Smooth muscle cell (in vitro differentiated cells): ENCODE measurements at regions not wholly inside any gene's neighbourhood (a gene's known extent, or its start where the extent isn't known, plus 50 kb on each side); places are given as distances from the start of the nearest gene placed in this dataset.

Source experiments
- DNase-seq: peaks from one replicate; lab custom pipeline; 2025; ENCODE audit not compliant: unreplicated experiment; lab: John Stamatoyannopoulos, UW
- H2AFZ ChIP-seq: fragments of 200-600 bp; sonication (generic); 2 replicates; pipeline ENCODE4 v1.6.0; 2016; ENCODE audit warnings: antibody characterized with exemption, low read depth, mild to moderate bottlenecking
- H3F3A ChIP-seq: fragments of 200-600 bp; sonication (generic); 2 replicates; pipeline ENCODE4 v1.6.0; 2017; ENCODE audit warnings: antibody characterized with exemption, low read depth
- H3K27ac ChIP-seq: fragments of 200-600 bp; sonication (generic); 2 replicates; pipeline ENCODE4 v1.5.1; 2016; ENCODE audit warnings: low read depth, mild to moderate bottlenecking
- H3K27me3 ChIP-seq: fragments of 200-600 bp; sonication (generic); 2 replicates; pipeline ENCODE4 v1.6.1; 2016; ENCODE audit warnings: low read depth, mild to moderate bottlenecking
- H3K36me3 ChIP-seq: fragments of 200-600 bp; sonication (generic); 2 replicates; pipeline ENCODE4 v1.5.1; 2016; ENCODE audit warnings: low read depth
- H3K4me1 ChIP-seq: fragments of 200-600 bp; sonication (generic); 2 replicates; pipeline ENCODE4 v1.5.1; 2016; ENCODE audit warnings: low read depth
- H3K4me2 ChIP-seq: fragments of 200-600 bp; sonication (generic); 2 replicates; pipeline ENCODE4 v1.6.0; 2016; ENCODE audit warnings: mild to moderate bottlenecking
- H3K4me3 ChIP-seq: fragments of 200-600 bp; sonication (generic); 2 replicates; pipeline ENCODE4 v1.5.1; 2016; ENCODE audit warnings: mild to moderate bottlenecking
- H3K79me2 ChIP-seq: fragments of 200-600 bp; sonication (generic); 2 replicates; pipeline ENCODE4 v1.6.0; 2016; ENCODE audit warnings: low read depth, mild to moderate bottlenecking
- H3K9ac ChIP-seq: fragments of 200-600 bp; sonication (generic); 2 replicates; pipeline ENCODE4 v1.6.0; 2016; ENCODE audit warnings: low read depth
- H3K9me3 ChIP-seq: fragments of 200-600 bp; sonication (generic); replicated peaks from 2 replicates; pipeline ENCODE4 v1.5.1; 2016; ENCODE audit warnings: low read depth
- H4K20me1 ChIP-seq: fragments of 200-600 bp; sonication (generic); 2 replicates; pipeline ENCODE4 v1.6.0; 2016; ENCODE audit warnings: low read depth
- WGBS: methylation state at CpG from one replicate; pipeline ENCODE4 v1.1.7; 2016; ENCODE audit warnings: low lambda C conversion rate; 5-methylcytosine and 5-hydroxymethylcytosine counted together
- TF ChIP-seq, protein P1 (sequence below): fragments of 200-600 bp; sonication (generic); IDR thresholded peaks from 2 replicates; pipeline ENCODE4 v1.5.1; 2017; ENCODE audit warnings: borderline replicate concordance, mild to moderate bottlenecking, antibody characterized with exemption; ENCODE audit not compliant: insufficient read depth, poor library complexity, severe bottlenecking

DNA sequence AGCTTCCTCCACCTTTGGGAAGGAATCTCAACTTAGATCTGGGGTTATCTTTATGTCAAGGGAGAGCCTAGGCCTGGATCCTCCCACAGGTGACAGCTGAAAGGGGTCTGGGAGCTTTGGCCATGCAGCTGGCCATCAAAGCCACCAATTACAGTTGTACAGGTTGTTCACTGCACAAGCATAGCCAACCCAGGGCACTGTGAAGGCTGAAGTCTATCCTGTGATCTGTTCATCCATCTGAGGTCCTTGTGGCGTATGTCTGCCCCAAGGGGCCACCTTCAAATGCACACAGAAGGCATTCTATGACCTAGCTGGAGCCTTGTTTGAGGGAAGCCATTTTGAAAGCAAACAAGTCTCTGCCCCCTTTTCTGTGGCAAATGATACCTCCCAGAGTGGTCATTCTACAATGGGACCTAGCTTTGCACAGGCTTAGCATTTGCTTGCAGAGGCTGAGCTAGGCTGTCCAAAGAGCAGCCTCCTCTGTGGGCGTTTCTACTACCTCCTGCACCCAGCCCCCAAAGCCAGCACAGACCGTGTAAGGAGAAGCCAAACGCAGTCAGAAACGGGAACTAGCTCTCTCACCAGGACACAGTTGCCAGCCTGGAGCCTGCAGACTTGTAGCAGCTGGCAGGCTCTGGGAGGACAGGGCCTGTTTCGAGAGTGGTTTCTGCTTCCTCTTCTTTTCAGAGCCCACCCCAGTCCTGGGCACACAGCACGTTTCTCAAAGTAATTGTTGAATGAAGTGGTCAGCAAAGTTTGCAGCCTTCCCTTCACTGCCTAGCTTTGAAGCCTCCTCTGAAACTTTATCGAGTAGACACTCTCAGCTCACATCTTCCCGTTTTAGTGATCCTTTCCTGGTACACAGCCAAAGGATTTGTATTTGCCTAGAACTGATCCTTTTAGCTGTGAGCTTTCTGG, 157.3 kb upstream of the SMAD3 start:
- Histone ChIP-seq H3K9me3 (no peaks in the 10 kb centered on the region), H3K27ac (no peak overlapping the region), H4K20me1 (no peaks in the 10 kb centered on the region), H3K27me3 (no peaks in the 10 kb centered on the region), H3K4me3 (no peak overlapping the region), H2AFZ (no peak overlapping the region), H3F3A (no peaks in the 10 kb centered on the region), H3K9ac (no peak overlapping the region), H3K36me3 (no peaks in the 10 kb centered on the region), H3K79me2 (no peaks in the 10 kb centered on the region), H3K4me1 (peaks cover 11% of the 10 kb centered on the region), H3K4me2 (peak overlapping the region; percentile 55)
- 57% methylated on average over 9 of the region's 9 CpGs for WGBS
- TF ChIP-seq, protein P1, sequence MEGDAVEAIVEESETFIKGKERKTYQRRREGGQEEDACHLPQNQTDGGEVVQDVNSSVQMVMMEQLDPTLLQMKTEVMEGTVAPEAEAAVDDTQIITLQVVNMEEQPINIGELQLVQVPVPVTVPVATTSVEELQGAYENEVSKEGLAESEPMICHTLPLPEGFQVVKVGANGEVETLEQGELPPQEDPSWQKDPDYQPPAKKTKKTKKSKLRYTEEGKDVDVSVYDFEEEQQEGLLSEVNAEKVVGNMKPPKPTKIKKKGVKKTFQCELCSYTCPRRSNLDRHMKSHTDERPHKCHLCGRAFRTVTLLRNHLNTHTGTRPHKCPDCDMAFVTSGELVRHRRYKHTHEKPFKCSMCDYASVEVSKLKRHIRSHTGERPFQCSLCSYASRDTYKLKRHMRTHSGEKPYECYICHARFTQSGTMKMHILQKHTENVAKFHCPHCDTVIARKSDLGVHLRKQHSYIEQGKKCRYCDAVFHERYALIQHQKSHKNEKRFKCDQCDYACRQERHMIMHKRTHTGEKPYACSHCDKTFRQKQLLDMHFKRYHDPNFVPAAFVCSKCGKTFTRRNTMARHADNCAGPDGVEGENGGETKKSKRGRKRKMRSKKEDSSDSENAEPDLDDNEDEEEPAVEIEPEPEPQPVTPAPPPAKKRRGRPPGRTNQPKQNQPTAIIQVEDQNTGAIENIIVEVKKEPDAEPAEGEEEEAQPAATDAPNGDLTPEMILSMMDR, result no peak
- no peak for DNase-seq

DNA sequence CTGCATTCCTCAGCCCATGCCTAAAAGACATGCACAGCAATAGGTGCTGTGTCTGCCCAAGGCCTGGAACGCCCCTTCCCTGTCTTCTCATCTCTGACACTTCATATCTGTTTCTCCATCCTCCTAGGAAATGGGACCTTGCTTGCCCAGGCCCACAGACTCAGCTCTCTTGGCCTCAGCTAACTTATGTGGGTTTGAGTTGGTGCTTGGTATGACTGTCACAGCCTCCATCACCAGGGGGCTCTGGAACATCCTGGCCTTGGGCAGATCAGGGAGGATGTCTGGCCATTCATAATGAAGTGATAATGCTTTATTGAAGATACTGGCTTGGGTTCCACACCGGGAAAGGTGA, 156.7 kb upstream of the SMAD3 start:
- Histone ChIP-seq H4K20me1 (no peaks in the 10 kb centered on the region), H3K27me3 (no peaks in the 10 kb centered on the region), H3F3A (no peaks in the 10 kb centered on the region), H3K36me3 (no peaks in the 10 kb centered on the region), H3K4me2 (peak overlapping the region; percentile 55), H3K4me1 (peaks cover 11% of the 10 kb centered on the region), H3K9ac (no peak overlapping the region), H3K79me2 (no peaks in the 10 kb centered on the region), H3K9me3 (no peaks in the 10 kb centered on the region), H3K27ac (no peak overlapping the region), H2AFZ (no peak overlapping the region), H3K4me3 (no peak overlapping the region)
- DNase-seq, result no peak
- TF ChIP-seq, protein P1, result no peak
- 36% methylated on average over 2 of the region's 2 CpGs for WGBS

DNA sequence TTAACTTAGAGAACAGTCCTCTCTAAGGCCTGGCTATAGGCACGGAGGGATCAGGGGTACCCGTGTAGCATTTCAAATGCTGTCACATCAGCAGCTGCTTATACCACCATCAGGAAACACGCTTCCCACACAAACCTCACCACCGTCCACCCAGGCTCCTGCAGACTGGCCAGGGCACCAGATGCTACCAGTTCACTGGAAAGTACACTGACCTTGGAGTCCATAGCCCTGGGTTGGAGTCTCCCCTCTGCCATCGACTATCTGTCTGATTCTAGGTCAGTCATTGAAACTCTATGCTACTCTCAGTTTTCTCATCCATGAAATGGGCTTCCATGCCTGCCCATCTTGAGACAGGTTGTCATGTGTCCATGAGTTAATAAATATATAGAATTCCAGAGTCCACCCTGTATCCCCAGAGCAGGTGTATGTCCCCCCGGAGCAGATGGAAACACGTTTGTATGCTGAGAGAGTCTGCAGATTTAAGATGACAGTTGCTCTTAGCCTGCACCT, 156.0 kb upstream of the SMAD3 start:
- Histone ChIP-seq H3K4me1 (peaks cover 5% of the 10 kb centered on the region), H2AFZ (no peak overlapping the region), H3K4me2 (no peak overlapping the region), H3F3A (no peaks in the 10 kb centered on the region), H3K79me2 (no peaks in the 10 kb centered on the region), H3K4me3 (no peak overlapping the region), H3K27me3 (no peaks in the 10 kb centered on the region), H3K9me3 (no peaks in the 10 kb centered on the region), H3K36me3 (no peaks in the 10 kb centered on the region), H4K20me1 (no peaks in the 10 kb centered on the region), H3K27ac (no peak overlapping the region), H3K9ac (no peak overlapping the region)
- no peak for DNase-seq
- TF ChIP-seq, protein P1, result no peak
- WGBS, result 93% methylated on average over 7 of the region's 7 CpGs
